ENCODE measurements at regions not wholly inside any gene's neighbourhood (a gene's known extent, or its start where the extent isn't known, plus 50 kb on each side); places are given as distances from the start of the nearest gene placed in this dataset.

- H3K36me3 Mint-ChIP-seq (ENCODE audit: low read depth) = no peaks in the 10 kb centered on the region
- DNase-seq = no peak
- ATAC-seq = no peak
- H3K4me3 Mint-ChIP-seq = no peak overlapping the region
- H3K9me3 ChIP-seq (ENCODE audit: control insufficient read depth, low read length, poor library complexity, severe bottlenecking) = no peaks in the 10 kb centered on the region
- no peaks in the 10 kb centered on the region for H3K4me1 Mint-ChIP-seq
- no peak overlapping the region for H3K27ac Mint-ChIP-seq
- H3K27me3 Mint-ChIP-seq = peaks cover 9% of the 10 kb centered on the region
These were observed 618.9 kb upstream of the SLC39A10 start for GRCh38 chr2:195038153-195038552.

DNA sequence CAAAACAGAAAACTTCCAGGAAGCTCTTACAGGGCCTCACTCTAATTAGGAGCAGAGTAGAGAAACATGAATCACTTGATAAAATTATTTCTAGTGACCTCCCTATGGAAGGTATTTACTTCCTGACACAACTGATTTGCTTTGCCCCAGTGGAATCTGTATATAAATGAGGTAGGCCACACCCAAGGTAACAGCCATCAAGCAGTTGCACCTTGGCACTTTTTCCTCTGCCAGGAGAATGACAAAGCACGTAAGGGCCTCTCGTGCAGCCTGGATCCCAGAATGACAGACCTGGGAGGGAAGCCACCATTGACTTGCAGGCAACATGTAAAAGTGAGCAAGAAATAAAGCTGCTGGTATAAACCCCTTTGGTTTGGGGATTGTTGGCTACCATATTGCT lies 620.0 kb upstream of the SLC39A10 start:
- H3K36me3 Mint-ChIP-seq (ENCODE audit: low read depth) = no peaks in the 10 kb centered on the region
- H3K27ac Mint-ChIP-seq = no peak overlapping the region
- no peaks in the 10 kb centered on the region for H3K9me3 ChIP-seq (ENCODE audit: control insufficient read depth, low read length, poor library complexity, severe bottlenecking)
- H3K4me3 Mint-ChIP-seq = no peak overlapping the region
- peaks cover 9% of the 10 kb centered on the region for H3K27me3 Mint-ChIP-seq
- ATAC-seq (no peak), DNase-seq (no peak)
- H3K4me1 Mint-ChIP-seq = no peaks in the 10 kb centered on the region

GRCh38 chr2:195031411-195031810 lies 625.6 kb upstream of the SLC39A10 start:
- ATAC-seq (no peak), DNase-seq (no peak)
- H3K9me3 ChIP-seq (ENCODE audit: control insufficient read depth, low read length, poor library complexity, severe bottlenecking) = no peaks in the 10 kb centered on the region
- Mint-ChIP-seq H3K4me1 (peaks cover 5% of the 10 kb centered on the region), H3K4me3 (no peak overlapping the region), H3K27ac (no peak overlapping the region), H3K27me3 (peaks cover 16% of the 10 kb centered on the region), H3K36me3 (ENCODE audit: low read depth) (no peaks in the 10 kb centered on the region)

DNA sequence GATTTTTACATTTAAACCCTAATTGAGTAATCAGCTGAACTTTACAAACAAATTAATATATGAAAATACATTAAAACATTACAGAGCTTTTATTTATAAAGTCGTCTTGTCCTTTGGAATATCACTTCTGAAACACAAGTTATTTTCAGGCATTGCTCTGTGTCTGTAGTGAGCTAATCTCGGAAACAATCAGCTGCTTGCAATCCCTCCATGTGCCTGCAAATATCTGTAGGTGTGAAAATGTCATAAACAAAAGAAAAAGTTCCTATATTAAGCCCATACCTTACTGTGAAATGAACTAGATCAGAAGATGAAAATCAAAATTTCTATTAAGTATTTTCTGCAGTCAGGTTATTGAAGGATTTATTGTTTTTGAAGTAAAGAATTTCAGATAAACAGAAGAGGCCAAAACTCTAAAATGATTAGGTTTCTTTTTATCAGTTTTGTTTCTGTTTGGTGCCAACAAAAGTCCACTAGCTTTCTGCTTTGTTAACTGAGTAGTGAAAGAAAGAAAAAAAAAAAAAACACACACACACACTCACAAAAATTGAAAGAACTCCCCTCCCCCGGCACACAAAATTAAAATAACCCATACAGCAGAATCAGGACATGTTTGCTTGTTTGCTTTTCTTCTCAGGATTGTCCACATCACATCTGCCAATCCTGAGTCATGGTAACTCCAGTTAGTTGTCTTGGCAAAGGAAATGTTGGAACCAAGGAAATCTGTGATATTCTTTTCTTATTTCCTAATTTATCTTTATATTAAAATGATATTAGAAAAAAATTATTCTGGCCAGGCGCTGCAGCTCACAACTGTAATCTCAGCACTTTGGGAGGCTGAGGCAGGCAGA lies 627.0 kb upstream of the SLC39A10 start:
- no peaks in the 10 kb centered on the region for H3K9me3 ChIP-seq (ENCODE audit: control insufficient read depth, low read length, poor library complexity, severe bottlenecking)
- Mint-ChIP-seq H3K4me3 (no peak overlapping the region), H3K27ac (no peak overlapping the region), H3K36me3 (ENCODE audit: low read depth) (no peaks in the 10 kb centered on the region), H3K27me3 (peaks cover 22% of the 10 kb centered on the region), H3K4me1 (peaks cover 5% of the 10 kb centered on the region)
- DNase-seq (no peak), ATAC-seq (no peak)

DNA sequence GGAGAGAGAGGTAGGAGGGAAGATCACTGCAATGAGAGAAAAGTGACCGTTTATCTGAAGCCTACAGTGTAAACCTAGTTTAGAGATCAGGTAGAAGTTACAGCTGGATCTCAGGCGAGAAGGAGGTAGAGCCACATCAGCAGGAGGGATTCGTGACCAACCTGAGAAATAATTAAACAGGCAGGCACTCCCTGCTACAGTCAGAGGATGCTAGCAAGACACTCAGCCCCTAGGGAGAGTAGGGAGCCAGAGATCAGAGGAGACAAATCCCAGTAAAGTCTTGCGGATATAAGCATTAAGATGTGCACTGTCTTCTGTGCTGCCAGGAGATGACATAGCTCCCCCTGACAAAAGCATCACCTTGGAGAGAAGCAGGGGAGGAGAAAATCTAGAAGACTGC lies 629.1 kb upstream of the SLC39A10 start:
- ATAC-seq (no peak), DNase-seq (no peak)
- Mint-ChIP-seq H3K27ac (no peak overlapping the region), H3K36me3 (ENCODE audit: low read depth) (no peaks in the 10 kb centered on the region), H3K4me3 (no peak overlapping the region), H3K4me1 (peaks cover 5% of the 10 kb centered on the region), H3K27me3 (peaks cover 31% of the 10 kb centered on the region)
- H3K9me3 ChIP-seq (ENCODE audit: control insufficient read depth, low read length, poor library complexity, severe bottlenecking) = no peaks in the 10 kb centered on the region

DNA sequence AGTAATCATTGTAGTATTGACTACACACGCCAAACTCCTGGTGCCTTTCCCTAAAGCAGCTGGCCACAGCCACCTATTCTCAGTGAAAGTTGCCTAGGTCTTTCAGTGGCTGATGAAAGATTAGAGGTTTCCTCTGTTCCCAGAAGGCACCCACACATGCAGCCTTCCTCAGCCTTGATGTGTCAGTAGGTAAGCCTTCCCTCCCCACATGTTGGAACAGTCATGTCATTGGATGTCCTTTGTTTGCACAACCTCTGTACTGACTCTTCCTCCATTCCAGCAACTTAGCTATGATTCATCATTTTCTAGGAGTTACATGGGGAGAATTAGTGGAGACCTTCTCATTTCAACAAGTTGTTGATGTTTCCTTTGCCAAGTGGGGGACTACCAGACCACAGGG lies 630.8 kb upstream of the SLC39A10 start:
- Mint-ChIP-seq H3K27me3 (peaks cover 31% of the 10 kb centered on the region), H3K27ac (no peak overlapping the region), H3K36me3 (ENCODE audit: low read depth) (no peaks in the 10 kb centered on the region), H3K4me3 (no peak overlapping the region), H3K4me1 (peaks cover 5% of the 10 kb centered on the region)
- H3K9me3 ChIP-seq (ENCODE audit: control insufficient read depth, low read length, poor library complexity, severe bottlenecking) = no peaks in the 10 kb centered on the region
- no peak for DNase-seq
- ATAC-seq = no peak

- Mint-ChIP-seq H3K4me3 (no peak overlapping the region), H3K4me1 (no peaks in the 10 kb centered on the region), H3K36me3 (ENCODE audit: low read depth) (no peaks in the 10 kb centered on the region), H3K27me3 (peaks cover 21% of the 10 kb centered on the region), H3K27ac (no peak overlapping the region)
- H3K9me3 ChIP-seq (ENCODE audit: control insufficient read depth, low read length, poor library complexity, severe bottlenecking) = no peaks in the 10 kb centered on the region
- DNase-seq (no peak), ATAC-seq (no peak)
These were observed 634.6 kb upstream of the SLC39A10 start for GRCh38 chr2:195022508-195022830.

- no peaks in the 10 kb centered on the region for H3K4me1 Mint-ChIP-seq
- no peaks in the 10 kb centered on the region for H3K36me3 Mint-ChIP-seq (ENCODE audit: low read depth)
- DNase-seq (no peak), ATAC-seq (no peak)
- no peak overlapping the region for H3K27ac Mint-ChIP-seq
- H3K4me3 Mint-ChIP-seq = no peak overlapping the region
- H3K27me3 Mint-ChIP-seq = peaks cover 18% of the 10 kb centered on the region
- no peaks in the 10 kb centered on the region for H3K9me3 ChIP-seq (ENCODE audit: control insufficient read depth, low read length, poor library complexity, severe bottlenecking)
These were observed 635.1 kb upstream of the SLC39A10 start for GRCh38 chr2:195021711-195022507.

- no peak for ATAC-seq
- H3K4me1 Mint-ChIP-seq = no peaks in the 10 kb centered on the region
- DNase-seq = no peak
- H3K4me3 Mint-ChIP-seq = no peak overlapping the region
- no peaks in the 10 kb centered on the region for H3K9me3 ChIP-seq (ENCODE audit: control insufficient read depth, low read length, poor library complexity, severe bottlenecking)
- H3K27me3 Mint-ChIP-seq = no peaks in the 10 kb centered on the region
- H3K36me3 Mint-ChIP-seq (ENCODE audit: low read depth) = no peaks in the 10 kb centered on the region
- no peak overlapping the region for H3K27ac Mint-ChIP-seq
These were observed 638.6 kb upstream of the SLC39A10 start for GRCh38 chr2:195018462-195018861.

- Mint-ChIP-seq H3K4me1 (no peaks in the 10 kb centered on the region), H3K36me3 (ENCODE audit: low read depth) (no peaks in the 10 kb centered on the region), H3K27me3 (no peaks in the 10 kb centered on the region), H3K27ac (no peak overlapping the region), H3K4me3 (no peak overlapping the region)
- ATAC-seq (no peak), DNase-seq (no peak)
- H3K9me3 ChIP-seq (ENCODE audit: control insufficient read depth, low read length, poor library complexity, severe bottlenecking) = no peaks in the 10 kb centered on the region
These were observed 639.1 kb upstream of the SLC39A10 start for GRCh38 chr2:195017890-195018289.

GRCh38 chr2:195016841-195017240 lies 640.2 kb upstream of the SLC39A10 start:
- ATAC-seq (no peak), DNase-seq (no peak)
- no peak overlapping the region for H3K27ac Mint-ChIP-seq
- H3K9me3 ChIP-seq (ENCODE audit: control insufficient read depth, low read length, poor library complexity, severe bottlenecking) = no peaks in the 10 kb centered on the region
- H3K4me1 Mint-ChIP-seq = no peaks in the 10 kb centered on the region
- no peaks in the 10 kb centered on the region for H3K36me3 Mint-ChIP-seq (ENCODE audit: low read depth)
- H3K27me3 Mint-ChIP-seq = no peaks in the 10 kb centered on the region
- no peak overlapping the region for H3K4me3 Mint-ChIP-seq

DNA sequence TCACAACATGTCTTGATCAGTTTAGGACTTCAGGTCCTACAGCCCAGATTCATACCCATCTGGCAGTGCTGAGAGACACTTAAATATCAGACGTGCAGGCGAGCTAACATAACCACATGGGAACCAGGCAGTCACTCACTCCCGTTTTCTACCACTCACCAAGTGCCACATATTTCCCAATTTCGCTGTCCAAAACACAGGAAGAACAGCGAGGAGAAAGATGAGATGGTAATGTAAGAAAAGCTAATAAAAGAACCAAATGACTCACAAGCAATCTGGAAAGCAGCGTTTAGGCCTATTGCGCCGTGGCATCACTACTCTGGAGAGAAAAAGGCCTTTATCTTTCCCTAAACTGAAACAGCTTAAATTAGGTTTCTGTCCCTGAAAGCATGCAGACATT lies 647.8 kb upstream of the SLC39A10 start:
- Mint-ChIP-seq H3K4me3 (no peak overlapping the region), H3K27me3 (peaks cover 30% of the 10 kb centered on the region)
- H3K9me3 ChIP-seq (ENCODE audit: control insufficient read depth, low read length, poor library complexity, severe bottlenecking) = no peaks in the 10 kb centered on the region

GRCh38 chr2:195006856-195007255 lies 650.2 kb upstream of the SLC39A10 start:
- no peak overlapping the region for H3K4me3 Mint-ChIP-seq
- ATAC-seq (no peak), DNase-seq (no peak)
- no peaks in the 10 kb centered on the region for H3K4me1 Mint-ChIP-seq
- no peak overlapping the region for H3K27ac Mint-ChIP-seq
- H3K36me3 Mint-ChIP-seq (ENCODE audit: low read depth) = no peaks in the 10 kb centered on the region
- H3K27me3 Mint-ChIP-seq = peaks cover 33% of the 10 kb centered on the region
- no peaks in the 10 kb centered on the region for H3K9me3 ChIP-seq (ENCODE audit: control insufficient read depth, low read length, poor library complexity, severe bottlenecking)

More for the DNA sequence above, 647.8 kb upstream of the SLC39A10 start:
- no peak overlapping the region for H3K27ac Mint-ChIP-seq
- no peaks in the 10 kb centered on the region for H3K4me1 Mint-ChIP-seq
- DNase-seq (no peak), ATAC-seq (no peak)
- no peaks in the 10 kb centered on the region for H3K36me3 Mint-ChIP-seq (ENCODE audit: low read depth)
